Osteocyte (in vitro differentiated cells): ENCODE measurements at regions not wholly inside any gene's neighbourhood (a gene's known extent, or its start where the extent isn't known, plus 50 kb on each side); places are given as distances from the start of the nearest gene placed in this dataset.
A peak's percentile ranks its signal among the peaks of the same experiment; 100 is the strongest.

Source experiments
- DNase-seq: peaks from one replicate; pipeline ENCODE4 v3.0.0; 2021; ENCODE audit warnings: mixed read lengths; ENCODE audit not compliant: unreplicated experiment; ENCODE audit errors: extremely low spot score
- H3K27ac Mint-ChIP-seq: one replicate; pipeline ENCODE4 v1.8.0; 2021; ENCODE audit warnings: mild to moderate bottlenecking, mixed read lengths; ENCODE audit not compliant: unreplicated experiment
- H3K27me3 Mint-ChIP-seq: one replicate; pipeline ENCODE4 v1.8.0; 2021; ENCODE audit warnings: mixed read lengths; ENCODE audit not compliant: unreplicated experiment
- H3K36me3 Mint-ChIP-seq: one replicate; pipeline ENCODE4 v1.8.0; 2021; ENCODE audit warnings: mixed read lengths; ENCODE audit not compliant: unreplicated experiment
- H3K4me1 Mint-ChIP-seq: one replicate; pipeline ENCODE4 v1.8.0; 2021; ENCODE audit warnings: mixed read lengths; ENCODE audit not compliant: unreplicated experiment
- H3K4me3 Mint-ChIP-seq: one replicate; pipeline ENCODE4 v1.8.0; 2021; ENCODE audit warnings: mild to moderate bottlenecking, moderate library complexity, mixed read lengths; ENCODE audit not compliant: unreplicated experiment
- H3K9me3 Mint-ChIP-seq: one replicate; pipeline ENCODE4 v1.8.0; 2021; ENCODE audit warnings: mixed read lengths; ENCODE audit not compliant: unreplicated experiment
- TF ChIP-seq, protein P1 (sequence below): fragments of 200-600 bp; sonication (generic); IDR thresholded peaks from 2 replicates; pipeline ENCODE4 v1.5.0; 2021; ENCODE audit warnings: antibody characterized with exemption, mild to moderate bottlenecking, moderate library complexity

- no peaks in the 10 kb centered on the region for H3K4me1 Mint-ChIP-seq
- no peaks in the 10 kb centered on the region for H3K36me3 Mint-ChIP-seq
- H3K27ac Mint-ChIP-seq: no peak overlapping the region
- H3K9me3 Mint-ChIP-seq: peaks cover 4% of the 10 kb centered on the region
- peaks cover 45% of the 10 kb centered on the region for H3K27me3 Mint-ChIP-seq
- DNase-seq: no peak
- H3K4me3 Mint-ChIP-seq: no peak overlapping the region
- TF ChIP-seq, protein P1, sequence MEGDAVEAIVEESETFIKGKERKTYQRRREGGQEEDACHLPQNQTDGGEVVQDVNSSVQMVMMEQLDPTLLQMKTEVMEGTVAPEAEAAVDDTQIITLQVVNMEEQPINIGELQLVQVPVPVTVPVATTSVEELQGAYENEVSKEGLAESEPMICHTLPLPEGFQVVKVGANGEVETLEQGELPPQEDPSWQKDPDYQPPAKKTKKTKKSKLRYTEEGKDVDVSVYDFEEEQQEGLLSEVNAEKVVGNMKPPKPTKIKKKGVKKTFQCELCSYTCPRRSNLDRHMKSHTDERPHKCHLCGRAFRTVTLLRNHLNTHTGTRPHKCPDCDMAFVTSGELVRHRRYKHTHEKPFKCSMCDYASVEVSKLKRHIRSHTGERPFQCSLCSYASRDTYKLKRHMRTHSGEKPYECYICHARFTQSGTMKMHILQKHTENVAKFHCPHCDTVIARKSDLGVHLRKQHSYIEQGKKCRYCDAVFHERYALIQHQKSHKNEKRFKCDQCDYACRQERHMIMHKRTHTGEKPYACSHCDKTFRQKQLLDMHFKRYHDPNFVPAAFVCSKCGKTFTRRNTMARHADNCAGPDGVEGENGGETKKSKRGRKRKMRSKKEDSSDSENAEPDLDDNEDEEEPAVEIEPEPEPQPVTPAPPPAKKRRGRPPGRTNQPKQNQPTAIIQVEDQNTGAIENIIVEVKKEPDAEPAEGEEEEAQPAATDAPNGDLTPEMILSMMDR: no peak
These were observed 69.8 kb upstream of the CTXND1 start for GRCh38 chr15:80321853-80322252.

GRCh38 chr15:80323285-80323684 lies 71.3 kb upstream of the CTXND1 start:
- Mint-ChIP-seq H3K4me3 (no peak overlapping the region), H3K36me3 (no peaks in the 10 kb centered on the region), H3K9me3 (peaks cover 9% of the 10 kb centered on the region), H3K27ac (no peak overlapping the region), H3K27me3 (peaks cover 37% of the 10 kb centered on the region), H3K4me1 (no peaks in the 10 kb centered on the region)
- TF ChIP-seq, protein P1: peak; percentile 21
- no peak for DNase-seq

DNA sequence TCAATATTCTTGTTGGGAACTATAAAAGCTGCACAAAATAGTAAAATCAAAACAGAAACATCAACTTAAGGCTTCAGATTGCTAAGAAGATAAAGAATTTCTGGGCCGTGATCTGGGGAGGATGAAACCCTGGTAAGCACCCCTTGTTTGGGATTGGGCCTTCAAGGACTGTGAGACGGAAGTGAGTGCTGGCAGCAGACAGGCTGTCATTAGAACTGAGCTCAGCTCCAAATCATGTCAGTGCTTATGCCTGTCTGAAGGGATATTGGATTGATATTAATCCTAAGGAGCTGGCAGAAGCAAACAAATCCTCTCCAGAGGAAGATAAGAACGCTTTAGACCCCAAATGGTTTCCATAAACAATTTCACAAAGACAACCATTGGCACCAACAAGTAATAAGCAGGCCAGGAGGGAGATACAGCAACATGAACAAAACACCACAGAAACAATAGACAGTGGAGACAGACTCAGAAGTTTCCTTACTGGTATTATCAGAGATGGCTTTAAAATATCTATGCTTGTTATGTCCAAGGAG lies 72.6 kb upstream of the CTXND1 start:
- no peaks in the 10 kb centered on the region for H3K36me3 Mint-ChIP-seq
- H3K9me3 Mint-ChIP-seq: peaks cover 9% of the 10 kb centered on the region
- DNase-seq: no peak
- TF ChIP-seq, protein P1: no peak
- H3K4me3 Mint-ChIP-seq: no peak overlapping the region
- H3K27ac Mint-ChIP-seq: no peak overlapping the region
- H3K27me3 Mint-ChIP-seq: peaks cover 37% of the 10 kb centered on the region
- H3K4me1 Mint-ChIP-seq: no peaks in the 10 kb centered on the region

GRCh38 chr15:80325206-80325605 lies 73.2 kb upstream of the CTXND1 start:
- no peak overlapping the region for H3K27ac Mint-ChIP-seq
- no peaks in the 10 kb centered on the region for H3K36me3 Mint-ChIP-seq
- peaks cover 9% of the 10 kb centered on the region for H3K9me3 Mint-ChIP-seq
- no peaks in the 10 kb centered on the region for H3K4me1 Mint-ChIP-seq
- peaks cover 34% of the 10 kb centered on the region for H3K27me3 Mint-ChIP-seq
- H3K4me3 Mint-ChIP-seq: no peak overlapping the region
- DNase-seq: no peak
- TF ChIP-seq, protein P1: no peak

DNA sequence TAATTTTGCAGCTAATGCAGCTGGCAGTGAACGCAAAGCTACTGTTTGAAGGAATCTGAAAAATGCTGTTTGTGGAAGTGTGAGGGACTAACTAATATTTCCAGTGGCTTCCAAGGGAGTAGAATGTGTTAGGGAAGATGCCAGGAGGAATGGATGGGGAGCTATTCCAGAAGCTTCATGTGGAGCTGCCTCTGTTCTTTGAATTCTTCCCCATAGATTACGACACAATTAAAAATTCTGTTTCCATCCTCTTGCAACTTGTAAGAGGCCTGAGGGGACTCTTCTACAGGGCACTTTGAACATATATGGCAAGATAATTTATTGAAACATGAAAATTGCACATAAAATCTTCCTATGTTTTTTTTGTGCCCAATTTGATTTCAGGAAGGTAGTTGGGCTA lies 74.3 kb upstream of the CTXND1 start:
- no peak overlapping the region for H3K4me3 Mint-ChIP-seq
- DNase-seq: no peak
- no peaks in the 10 kb centered on the region for H3K36me3 Mint-ChIP-seq
- H3K27me3 Mint-ChIP-seq: peaks cover 34% of the 10 kb centered on the region
- H3K9me3 Mint-ChIP-seq: peaks cover 9% of the 10 kb centered on the region
- H3K4me1 Mint-ChIP-seq: no peaks in the 10 kb centered on the region
- H3K27ac Mint-ChIP-seq: no peak overlapping the region
- TF ChIP-seq, protein P1: no peak
